K562 (cell line): ENCODE measurements at regions not wholly inside any gene's neighbourhood (a gene's known extent, or its start where the extent isn't known, plus 50 kb on each side); places are given as distances from the start of the nearest gene placed in this dataset.

Experiments
- ATAC-seq: fragments of 200-7000 bp; cut with Tn5 transposase; 3 replicates; pipeline ENCODE4 v1.9.1; 2020; ENCODE audit warnings: moderate library complexity
- BruUV-seq: library from RNA; stranded (reverse); fragments of 400-500 nt; replicated peaks from 2 replicates; lab custom pipeline; 2021; lab: Mats Ljungman, UMichigan
- CTCF ChIA-PET: fragments of 300-600 bp; formaldehyde crosslinking; extraction: SDS; loops from one replicate; lab custom pipeline; 2021; ENCODE audit warnings: low intra/inter-chr PET ratio; lab: Yijun Ruan, JAX
- POLR2A ChIA-PET: fragments of 300-600, 350-650 bp; sonication (Branson Sonifier 250); formaldehyde crosslinking; extraction: SDS; loops from one replicate; lab custom pipeline; 2021; ENCODE audit warnings: antibody characterized with exemption, inconsistent platforms; lab: Yijun Ruan, JAX
- DNase-seq, 4 experiments: peaks; one replicate each; pipeline versions ENCODE4 v3.0.0 to v3.0.0-alpha.2; 2011 to 2018; ENCODE audit warnings: low spot score in 3 of 4, mixed read lengths in 3 of 4; ENCODE audit errors: extremely low read depth in 1 of 4
- FAIRE-seq: peaks from 2 replicates; lab custom pipeline; 2011; peaks lifted over from hg19 to GRCh38; lab: Jason Lieb, UNC
- H2AFZ ChIP-seq: 2 replicates; pipeline ENCODE4 v1.6.0; 2011; ENCODE audit warnings: low read depth, low read length, control low read depth, inconsistent platforms
- H3K27ac ChIP-seq: fragments of 200-600 bp; 3 replicates; pipeline ENCODE4 v1.8.0; 2011; ENCODE audit warnings: low read depth, mild to moderate bottlenecking, control low read depth, inconsistent platforms, low read length, moderate library complexity, mixed read lengths; ENCODE audit errors: extremely low read depth
- H3K27me3 ChIP-seq, 2 experiments: fragments of 300-600 bp in 1 of 2; 2 replicates in 1 of 2; 3 replicates in 1 of 2; pipeline versions ENCODE4 v1.6.0 to v1.8.0; 2011; ENCODE audit warnings: inconsistent platforms in 2 of 2, low read length in 2 of 2, mild to moderate bottlenecking in 1 of 2, mixed read lengths in 1 of 2, moderate library complexity in 1 of 2; ENCODE audit not compliant: control insufficient read depth in 2 of 2, insufficient read depth in 2 of 2
- H3K36me3 ChIP-seq: fragments of 300-600 bp; 3 replicates; pipeline ENCODE4 v1.8.0; 2011; ENCODE audit warnings: mild to moderate bottlenecking, low read length, inconsistent platforms; ENCODE audit not compliant: control insufficient read depth, insufficient read depth
- H3K4me1 ChIP-seq, 2 experiments: fragments of 200-600 bp in 1 of 2; replicated peaks in 1 of 2; 2 replicates in 1 of 2; 3 replicates in 1 of 2; pipeline versions ENCODE4 v1.5.1 to v1.8.0; 2011; ENCODE audit warnings: inconsistent platforms in 2 of 2, low read length in 2 of 2, mild to moderate bottlenecking in 1 of 2, mixed read lengths in 1 of 2, moderate library complexity in 1 of 2; ENCODE audit not compliant: control insufficient read depth in 2 of 2, insufficient read depth in 2 of 2
- H3K4me2 ChIP-seq: 2 replicates; pipeline ENCODE4 v1.6.1; 2011; ENCODE audit warnings: low read length, control low read depth, inconsistent platforms, mixed read lengths; ENCODE audit not compliant: insufficient read depth
- H3K4me3 ChIP-seq: fragments of 200-600 bp; sonication (generic), shearing (Covaris generic); 2 replicates; pipeline ENCODE4 v1.5.1; 2016; ENCODE audit warnings: control low read depth, inconsistent platforms
- H3K79me2 ChIP-seq: fragments of 200-600 bp; 3 replicates; pipeline ENCODE4 v1.8.0; 2011; ENCODE audit warnings: low read length, inconsistent platforms; ENCODE audit not compliant: control insufficient read depth, insufficient read depth
- H3K9ac ChIP-seq, 2 experiments: 2 replicates each; pipeline versions ENCODE4 v1.6.0 to v1.6.1; 2011; ENCODE audit warnings: low read depth in 2 of 2, low read length in 2 of 2, control low read depth in 1 of 2, inconsistent platforms in 1 of 2, mild to moderate bottlenecking in 1 of 2, mixed read lengths in 1 of 2; ENCODE audit not compliant: insufficient read depth in 1 of 2
- H3K9me1 ChIP-seq: one replicate; pipeline ENCODE4 v1.6.0; 2011; ENCODE audit warnings: inconsistent platforms, mild to moderate bottlenecking, low read length, moderate library complexity; ENCODE audit not compliant: control insufficient read depth, insufficient read depth
- H3K9me3 ChIP-seq: replicated peaks from 2 replicates; pipeline ENCODE4 v1.5.1; 2011; ENCODE audit warnings: low read depth, low read length, inconsistent platforms; ENCODE audit not compliant: control insufficient read depth, insufficient read depth
- H4K20me1 ChIP-seq: replicated peaks from 2 replicates; pipeline ENCODE4 v1.6.1; 2011; ENCODE audit warnings: low read length, inconsistent platforms, mixed read lengths; ENCODE audit not compliant: control insufficient read depth, insufficient read depth
- DEAF1 ChIP-seq: fragments of 450-650 bp; formaldehyde crosslinking; IDR thresholded peaks from 2 replicates; pipeline ENCODE4 v1.4.0; 2020; ENCODE audit warnings: mild to moderate bottlenecking, moderate library complexity
- E2F3 ChIP-seq: fragments of 250-450 bp; sonication (Bioruptor Pico); IDR thresholded peaks from 2 replicates; pipeline ENCODE4 v1.4.0; 2020; ENCODE audit warnings: mild to moderate bottlenecking
- EHMT2 ChIP-seq: fragments of 450-650 bp; IDR thresholded peaks from 2 replicates; pipeline ENCODE4 v1.6.1; 2018; ENCODE audit warnings: antibody characterized with exemption
- ELK3 ChIP-seq: fragments of 450-650 bp; formaldehyde crosslinking; IDR thresholded peaks from 2 replicates; pipeline ENCODE4 v1.4.0; 2020; ENCODE audit warnings: mild to moderate bottlenecking
- HMG20B ChIP-seq: fragments of 250-450 bp; sonication (Bioruptor Pico); IDR thresholded peaks from 2 replicates; pipeline ENCODE4 v1.5.0; 2021; ENCODE audit warnings: mild to moderate bottlenecking
- KLF1 ChIP-seq: fragments of 450-650 bp; IDR thresholded peaks from 2 replicates; pipeline ENCODE4 v1.6.1; 2016; ENCODE audit warnings: missing genetic modification characterization, missing compliant biosample characterization
- NR2C1 ChIP-seq, 2 experiments: fragments of 450-650 bp; IDR thresholded peaks; 2 replicates each; pipeline ENCODE4 v1.6.1; 2017; ENCODE audit warnings: mild to moderate bottlenecking in 2 of 2, antibody characterized with exemption in 1 of 2, inconsistent platforms in 1 of 2, missing compliant biosample characterization in 1 of 2, missing genetic modification characterization in 1 of 2
- OTX1 ChIP-seq: fragments of 450-650 bp; formaldehyde crosslinking; IDR thresholded peaks from 2 replicates; pipeline ENCODE4 v1.4.0; 2022; ENCODE audit warnings: mild to moderate bottlenecking
- PATZ1 ChIP-seq: fragments of 250-450 bp; sonication (Bioruptor Pico); IDR thresholded peaks from 2 replicates; pipeline ENCODE4 v1.5.0; 2020; ENCODE audit warnings: mild to moderate bottlenecking, borderline replicate concordance
- PPARD ChIP-seq: fragments of 250-450 bp; sonication (Bioruptor Pico); IDR thresholded peaks from 2 replicates; pipeline ENCODE4 v1.8.0; 2022; ENCODE audit warnings: inconsistent platforms, mild to moderate bottlenecking, moderate library complexity
- TEAD4 ChIP-seq, 2 experiments: sonication (generic) in 1 of 2; formaldehyde crosslinking in 1 of 2; IDR thresholded peaks; 2 replicates each; pipeline versions ENCODE4 v1.6.1 to v1.8.0; 2012 to 2022; ENCODE audit warnings: borderline replicate concordance in 1 of 2, inconsistent platforms in 1 of 2, low read length in 1 of 2, mild to moderate bottlenecking in 1 of 2, missing genetic modification reagents in 1 of 2
- ZNF695 ChIP-seq: fragments of 450-650 bp; formaldehyde crosslinking; IDR thresholded peaks from 2 replicates; pipeline ENCODE4 v1.4.0; 2020; ENCODE audit warnings: mild to moderate bottlenecking, moderate library complexity
- WGBS: fragments of 100-300 bp; shearing (Covaris generic); methylation state at CpG from one replicate; pipeline ENCODE4 v1.1.6; 2016; ENCODE audit warnings: low coverage, mixed read lengths; ENCODE audit not compliant: insufficient coverage; ENCODE audit errors: missing lambda C conversion rate; 5-methylcytosine and 5-hydroxymethylcytosine counted together
- in situ Hi-C: fragments of 300-500 bp; cut with MboI; formaldehyde crosslinking; loops from 4 replicates; pipeline ENCODE4 v1.15.0; 2018; ENCODE audit warnings: inconsistent platforms, mixed read lengths
- intact Hi-C: fragments of 100-400 bp; cut with micrococcal nuclease; formaldehyde crosslinking; loops from 2 replicates; pipeline ENCODE4 v1.14.2; 2022

- no peak overlapping the region for H3K4me3 ChIP-seq
- no peaks in the 10 kb centered on the region for H3K9me3 ChIP-seq
- ChIA-PET CTCF (no interaction called here), POLR2A (no interaction called here)
- no peak overlapping the region for H2AFZ ChIP-seq
- H3K27ac ChIP-seq: no peak overlapping the region
- no peaks in the 10 kb centered on the region for H3K27me3 ChIP-seq
- H3K4me2 ChIP-seq: no peak overlapping the region
- no peaks in the 10 kb centered on the region for H3K9me1 ChIP-seq
- H3K9ac ChIP-seq: no peak overlapping the region
- no CpG with 5 or more reads among the region's 1 CpG for WGBS
- intact Hi-C loops: no loop called here
- H4K20me1 ChIP-seq: no peaks in the 10 kb centered on the region
- H3K36me3 ChIP-seq: no peaks in the 10 kb centered on the region
- no peak for ATAC-seq
- no TSS peak for BruUV-seq
- H3K79me2 ChIP-seq: no peaks in the 10 kb centered on the region
- TF ChIP-seq NR2C1 (IDR thresholded peaks at IDR 0.05) (no peak), NR2C1 (tag; IDR thresholded peaks at IDR 0.05) (no peak), EHMT2 (no peak), OTX1 (CRISPR knock-in tag) (no peak)
- TF ChIP-seq, all 486 proteins: peak for 0
- in situ Hi-C loops: no loop called here
- no peak for DNase-seq
- no peaks in the 10 kb centered on the region for H3K4me1 ChIP-seq
- FAIRE-seq: no peak
These were observed 407.0 kb upstream of the SEL1L start for GRCh38 chr14:81940651-81941050.

- CTCF ChIA-PET: no interaction called here
- intact Hi-C loops: no loop called here
- no peak for DNase-seq
- no peak for FAIRE-seq
- H3K9me3 ChIP-seq: no peaks in the 10 kb centered on the region
- POLR2A ChIA-PET: no interaction called here
- no peaks in the 10 kb centered on the region for H3K4me1 ChIP-seq
- in situ Hi-C loops: no loop called here
- H2AFZ ChIP-seq: no peak overlapping the region
- no peak overlapping the region for H3K27ac ChIP-seq
- no peak overlapping the region for H3K9ac ChIP-seq
- H3K9me1 ChIP-seq: no peaks in the 10 kb centered on the region
- no peaks in the 10 kb centered on the region for H3K36me3 ChIP-seq
- ATAC-seq: no peak
- H3K4me3 ChIP-seq: no peak overlapping the region
- no TSS peak for BruUV-seq
- no peaks in the 10 kb centered on the region for H4K20me1 ChIP-seq
- no peak overlapping the region for H3K4me2 ChIP-seq
- H3K79me2 ChIP-seq: no peaks in the 10 kb centered on the region
- no peaks in the 10 kb centered on the region for H3K27me3 ChIP-seq
- TF ChIP-seq DEAF1 (CRISPR knock-in tag): no peak
- TF ChIP-seq ZNF695: no peak
- TF ChIP-seq HMG20B (CRISPR knock-in tag): no peak
- TF ChIP-seq ELK3: no peak
- no peak for TF ChIP-seq PPARD (CRISPR knock-in tag)
- no peak for TF ChIP-seq E2F3 (CRISPR knock-in tag)
- no peak for TF ChIP-seq PATZ1 (CRISPR knock-in tag)
- no peak for TF ChIP-seq KLF1 (tag)
- no peak for TF ChIP-seq TEAD4 (IDR thresholded peaks at IDR 0.05; ENCODE audit: low read length)
- TF ChIP-seq TEAD4 (CRISPR knock-in tag; IDR thresholded peaks at IDR 0.05; ENCODE audit: borderline replicate concordance): no peak
These were observed 408.4 kb upstream of the SEL1L start for GRCh38 chr14:81942071-81942470.
